IMR-90 (cell line): ENCODE measurements at regions not wholly inside any gene's neighbourhood (a gene's known extent, or its start where the extent isn't known, plus 50 kb on each side); places are given as distances from the start of the nearest gene placed in this dataset.

ENCODE experiments used
- ATAC-seq: fragments of 200-7000 bp; cut with Tn5 transposase; 2 replicates; pipeline ENCODE4 v1.9.1; 2020; ENCODE audit warnings: low read depth, mild to moderate bottlenecking, moderate library complexity
- BruUV-seq: library from RNA; stranded (reverse); fragments of 400-500 nt; replicated peaks from 2 replicates; lab custom pipeline; 2021; lab: Mats Ljungman, UMichigan
- CTCF ChIA-PET: fragments of 300-600 bp; formaldehyde crosslinking; extraction: SDS; loops from one replicate; lab custom pipeline; 2021; ENCODE audit warnings: antibody characterized with exemption; lab: Yijun Ruan, JAX
- POLR2A ChIA-PET: fragments of 300-600 bp; sonication (Branson Sonifier 250); formaldehyde crosslinking; loops from one replicate; lab custom pipeline; 2022; ENCODE audit warnings: antibody characterized with exemption; ENCODE audit not compliant: unreplicated experiment; lab: Charles Lee
- DNase-seq: peaks from one replicate; pipeline ENCODE4 v3.0.0; 2013
- H2AFZ ChIP-seq: replicated peaks from 2 replicates; pipeline ENCODE3; 2013; ENCODE audit warnings: low read length, mild to moderate bottlenecking; ENCODE audit not compliant: poor library complexity
- H2AK5ac ChIP-seq: 2 replicates; pipeline ENCODE4 v1.6.1; 2013; ENCODE audit warnings: low read depth, low read length, inconsistent platforms
- H2AK9ac ChIP-seq: replicated peaks from 2 replicates; pipeline ENCODE3; 2013; ENCODE audit warnings: mild to moderate bottlenecking, low read depth, low read length, moderate library complexity; ENCODE audit not compliant: poor library complexity
- H2BK120ac ChIP-seq: 2 replicates; pipeline ENCODE4 v1.6.1; 2013; ENCODE audit warnings: low read depth, low read length, inconsistent platforms
- H2BK15ac ChIP-seq: 3 replicates; pipeline ENCODE4 v1.6.1; 2013; ENCODE audit warnings: low read depth, low read length, inconsistent platforms
- H2BK20ac ChIP-seq: 2 replicates; pipeline ENCODE4 v1.6.1; 2013; ENCODE audit warnings: low read depth, mild to moderate bottlenecking, inconsistent platforms, low read length, moderate library complexity
- H2BK5ac ChIP-seq: 2 replicates; pipeline ENCODE4 v1.6.1; 2013; ENCODE audit warnings: mild to moderate bottlenecking, low read depth, low read length, inconsistent platforms; ENCODE audit not compliant: poor library complexity, severe bottlenecking
- H3K14ac ChIP-seq: replicated peaks from 2 replicates; pipeline ENCODE4 v1.6.1; 2013; ENCODE audit warnings: low read depth, low read length, inconsistent platforms
- H3K18ac ChIP-seq: 2 replicates; pipeline ENCODE4 v1.6.1; 2013; ENCODE audit warnings: low read depth, low read length, control low read depth
- H3K23ac ChIP-seq: 2 replicates; pipeline ENCODE4 v1.6.1; 2013; ENCODE audit warnings: low read depth, low read length, inconsistent platforms
- H3K27ac ChIP-seq: 2 replicates; pipeline ENCODE4 v1.5.1; 2013; ENCODE audit warnings: mild to moderate bottlenecking, control low read depth, low read length; ENCODE audit not compliant: insufficient read depth
- H3K27me3 ChIP-seq: 2 replicates; pipeline ENCODE4 v1.6.1; 2013; ENCODE audit warnings: low read length; ENCODE audit not compliant: control insufficient read depth, insufficient read depth
- H3K36me3 ChIP-seq: 2 replicates; pipeline ENCODE4 v1.6.1; 2013; ENCODE audit warnings: low read length, mixed read lengths; ENCODE audit not compliant: control insufficient read depth, insufficient read depth
- H3K4ac ChIP-seq: 2 replicates; pipeline ENCODE4 v1.6.1; 2013; ENCODE audit warnings: low read depth, low read length, inconsistent platforms
- H3K4me1 ChIP-seq: 2 replicates; pipeline ENCODE4 v1.6.1; 2013; ENCODE audit warnings: low read length, mixed read lengths; ENCODE audit not compliant: control insufficient read depth, insufficient read depth
- H3K4me2 ChIP-seq: 2 replicates; pipeline ENCODE4 v1.6.1; 2013; ENCODE audit warnings: low read depth, mild to moderate bottlenecking, control low read depth, low read length, moderate library complexity
- H3K4me3 ChIP-seq: 2 replicates; pipeline ENCODE4 v1.5.1; 2013; ENCODE audit warnings: low read depth, mild to moderate bottlenecking, control low read depth, low read length, moderate library complexity; ENCODE audit not compliant: insufficient read depth
- H3K56ac ChIP-seq: 2 replicates; pipeline ENCODE4 v1.6.1; 2013; ENCODE audit warnings: low read length, inconsistent platforms; ENCODE audit not compliant: insufficient read depth; ENCODE audit errors: extremely low read depth
- H3K79me1 ChIP-seq, 2 experiments: 2 replicates each; pipeline ENCODE4 v1.6.1; 2013; ENCODE audit warnings: low read length in 2 of 2, inconsistent platforms in 1 of 2, low read depth in 1 of 2
- H3K9ac ChIP-seq: 2 replicates; pipeline ENCODE4 v1.6.1; 2013; ENCODE audit warnings: low read depth, low read length, control low read depth
- H3K9me1 ChIP-seq: 2 replicates; pipeline ENCODE4 v1.6.1; 2013; ENCODE audit warnings: low read length, inconsistent platforms; ENCODE audit not compliant: insufficient read depth
- H3K9me3 ChIP-seq: 2 replicates; pipeline ENCODE4 v1.6.1; 2013; ENCODE audit warnings: low read length; ENCODE audit not compliant: control insufficient read depth, insufficient read depth
- H4K20me1 ChIP-seq: 2 replicates; pipeline ENCODE4 v1.6.1; 2013; ENCODE audit warnings: low read length, inconsistent platforms; ENCODE audit not compliant: insufficient read depth
- H4K5ac ChIP-seq: 2 replicates; pipeline ENCODE4 v1.6.1; 2013; ENCODE audit warnings: mild to moderate bottlenecking, low read depth, low read length, control low read depth
- H4K8ac ChIP-seq, 2 experiments: 2 replicates each; pipeline ENCODE4 v1.6.1; 2013; ENCODE audit warnings: low read depth in 2 of 2, low read length in 2 of 2, control low read depth in 1 of 2, inconsistent platforms in 1 of 2
- H4K91ac ChIP-seq: 2 replicates; pipeline ENCODE4 v1.6.1; 2013; ENCODE audit warnings: low read depth, low read length, inconsistent platforms; ENCODE audit not compliant: insufficient read depth
- CEBPB ChIP-seq: IDR thresholded peaks from 2 replicates; pipeline ENCODE4 v1.6.1; 2012; ENCODE audit warnings: low read depth, low read length, improper control_type of control experiment
- CHD1 ChIP-seq: IDR thresholded peaks from 2 replicates; pipeline ENCODE4 v1.6.1; 2012; ENCODE audit warnings: low read depth, low read length, improper control_type of control experiment
- MAFK ChIP-seq: IDR thresholded peaks from 2 replicates; pipeline ENCODE4 v1.6.1; 2012; ENCODE audit warnings: low read depth, low read length, improper control_type of control experiment
- MXI1 ChIP-seq: IDR thresholded peaks from 2 replicates; pipeline ENCODE4 v1.6.1; 2012; ENCODE audit warnings: low read depth, mild to moderate bottlenecking, low read length, moderate library complexity, borderline replicate concordance
- NFE2L2 ChIP-seq: fragments of 150-350 bp; IDR thresholded peaks from 2 replicates; pipeline ENCODE4 v1.6.1; 2016; ENCODE audit warnings: low read depth, mild to moderate bottlenecking, low read length
- RAD21 ChIP-seq: IDR thresholded peaks from 2 replicates; pipeline ENCODE4 v1.6.1; 2012; ENCODE audit warnings: low read length, improper control_type of control experiment
- RFX5 ChIP-seq: IDR thresholded peaks from 2 replicates; pipeline ENCODE4 v1.8.0; 2012; ENCODE audit warnings: low read depth, mild to moderate bottlenecking, low read length, moderate library complexity
- USF2 ChIP-seq: fragments of 150-350 bp; IDR thresholded peaks from 2 replicates; pipeline ENCODE4 v1.6.1; 2017; ENCODE audit warnings: mild to moderate bottlenecking, antibody characterized with exemption, low read length, low read depth
- WGBS, 2 experiments: methylation state at CpG; one replicate each; pipeline versions ENCODE4 v1.1.5 to v1.1.7; 2013; ENCODE audit warnings: missing lambda C conversion rate in 2 of 2; ENCODE audit not compliant: insufficient read length in 1 of 2; ENCODE audit errors: extremely low coverage in 2 of 2; 5-methylcytosine and 5-hydroxymethylcytosine counted together
- dilution Hi-C: fragments of 300-500 bp; cut with HindIII; formaldehyde crosslinking; loops from one replicate; pipeline ENCODE4 v1.14.3; 2018; ENCODE audit warnings: low sequenced_read_pairs; ENCODE audit not compliant: unreplicated experiment
- in situ Hi-C: fragments of 300-500 bp; cut with MboI; formaldehyde crosslinking; loops from 3 replicates; pipeline ENCODE4 v1.14.3; 2019; ENCODE audit warnings: low sequenced_read_pairs, inconsistent platforms, mixed read lengths
- intact Hi-C: fragments of 100-400 bp; cut with micrococcal nuclease; formaldehyde crosslinking; loops from 2 replicates; pipeline ENCODE4 v1.10.0; 2022
- TF ChIP-seq, protein P1 (sequence below): fragments of 150-350 bp; IDR thresholded peaks from 2 replicates; pipeline ENCODE4 v1.6.1; 2016; ENCODE audit warnings: low read depth, mild to moderate bottlenecking, low read length, moderate library complexity, borderline replicate concordance

- no peaks in the 10 kb centered on the region for H4K20me1 ChIP-seq
- no peak overlapping the region for H2BK120ac ChIP-seq
- ChIA-PET POLR2A (no interaction called here), CTCF (no interaction called here)
- H3K9me1 ChIP-seq = no peaks in the 10 kb centered on the region
- DNase-seq (no peak), ATAC-seq (no peak)
- H2AK9ac ChIP-seq = peak overlapping the region; percentile 55
- H3K36me3 ChIP-seq = no peaks in the 10 kb centered on the region
- no peak overlapping the region for H3K14ac ChIP-seq
- H2BK5ac ChIP-seq = no peak overlapping the region
- no peak overlapping the region for H4K91ac ChIP-seq
- no peak for TF ChIP-seq CEBPB
- no peak for TF ChIP-seq USF2
- no peak for TF ChIP-seq MXI1
- TF ChIP-seq MAFK = no peak
- no peak for TF ChIP-seq RFX5
- TF ChIP-seq NFE2L2 = no peak
- TF ChIP-seq, protein P1, sequence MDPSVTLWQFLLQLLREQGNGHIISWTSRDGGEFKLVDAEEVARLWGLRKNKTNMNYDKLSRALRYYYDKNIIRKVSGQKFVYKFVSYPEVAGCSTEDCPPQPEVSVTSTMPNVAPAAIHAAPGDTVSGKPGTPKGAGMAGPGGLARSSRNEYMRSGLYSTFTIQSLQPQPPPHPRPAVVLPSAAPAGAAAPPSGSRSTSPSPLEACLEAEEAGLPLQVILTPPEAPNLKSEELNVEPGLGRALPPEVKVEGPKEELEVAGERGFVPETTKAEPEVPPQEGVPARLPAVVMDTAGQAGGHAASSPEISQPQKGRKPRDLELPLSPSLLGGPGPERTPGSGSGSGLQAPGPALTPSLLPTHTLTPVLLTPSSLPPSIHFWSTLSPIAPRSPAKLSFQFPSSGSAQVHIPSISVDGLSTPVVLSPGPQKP = no peak
- TF ChIP-seq CHD1 = no peak
- no peak for TF ChIP-seq RAD21
- H4K8ac ChIP-seq = no peak overlapping the region
- no peak overlapping the region for H3K27ac ChIP-seq
- no peak overlapping the region for H3K56ac ChIP-seq
- no peak overlapping the region for H3K4me2 ChIP-seq
- no peaks in the 10 kb centered on the region for H3K79me1 ChIP-seq
- no peak overlapping the region for H3K9ac ChIP-seq
- no peak overlapping the region for H2AK5ac ChIP-seq
- no peak overlapping the region for H3K4me3 ChIP-seq
- no peaks in the 10 kb centered on the region for H3K9me3 ChIP-seq
- no peaks in the 10 kb centered on the region for H3K4me1 ChIP-seq
- H3K27me3 ChIP-seq = no peaks in the 10 kb centered on the region
- no peak overlapping the region for H3K4ac ChIP-seq
- H2BK20ac ChIP-seq = no peak overlapping the region
- no peak overlapping the region for H2BK15ac ChIP-seq
- H3K23ac ChIP-seq = no peak overlapping the region
- no peak overlapping the region for H2AFZ ChIP-seq
- no peak overlapping the region for H3K18ac ChIP-seq
- dilution Hi-C loops = no loop called here
- in situ Hi-C loops = no loop called here
- H4K5ac ChIP-seq = no peak overlapping the region
- intact Hi-C loops = no loop called here
- no CpG with 5 or more reads among the region's 9 CpGs for WGBS, 2 experiments
- BruUV-seq = no TSS peak
These were observed 85.3 kb downstream of the HAPSTR1 start for GRCh38 chr16:9176547-9177418.
